AG10803 (cell line): ENCODE measurements at regions not wholly inside any gene's neighbourhood (a gene's known extent, or its start where the extent isn't known, plus 50 kb on each side); places are given as distances from the start of the nearest gene placed in this dataset.

ENCODE experiments used
- DNase-seq: peaks from one replicate; pipeline ENCODE4 v3.0.0; 2010; ENCODE audit warnings: low read depth
- H3K4me3 ChIP-seq: 2 replicates; pipeline ENCODE4 v1.5.1; 2011; ENCODE audit warnings: mild to moderate bottlenecking, low read length, control low read depth
- TF ChIP-seq, protein P1 (sequence below): conservative IDR thresholded peaks from 2 replicates; pipeline ENCODE4 v1.5.1; 2011; ENCODE audit warnings: mild to moderate bottlenecking, low read length, control low read depth, inconsistent platforms

DNA sequence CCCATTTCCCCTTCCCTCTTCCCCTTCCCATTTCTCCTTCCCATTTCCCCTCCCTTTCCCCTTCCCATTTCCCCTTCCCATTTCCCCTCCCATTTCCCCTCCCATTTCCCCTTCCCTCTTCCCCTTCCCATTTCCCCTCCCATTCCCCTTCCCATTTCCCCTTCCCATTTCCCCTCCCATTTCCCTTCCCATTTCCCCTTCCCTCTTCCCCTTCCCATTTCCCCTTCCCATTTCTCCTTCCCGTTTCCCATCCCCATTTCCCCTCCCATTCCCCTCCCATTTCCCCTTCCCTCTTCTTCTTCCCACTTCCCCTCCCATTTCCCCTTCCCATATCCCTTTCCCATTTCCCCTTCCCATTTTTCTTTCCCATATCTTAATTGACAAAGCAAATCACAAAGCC, 109.0 kb downstream of the OLFM1 start:
- no peak for DNase-seq
- no peak overlapping the region for H3K4me3 ChIP-seq
- TF ChIP-seq, protein P1, sequence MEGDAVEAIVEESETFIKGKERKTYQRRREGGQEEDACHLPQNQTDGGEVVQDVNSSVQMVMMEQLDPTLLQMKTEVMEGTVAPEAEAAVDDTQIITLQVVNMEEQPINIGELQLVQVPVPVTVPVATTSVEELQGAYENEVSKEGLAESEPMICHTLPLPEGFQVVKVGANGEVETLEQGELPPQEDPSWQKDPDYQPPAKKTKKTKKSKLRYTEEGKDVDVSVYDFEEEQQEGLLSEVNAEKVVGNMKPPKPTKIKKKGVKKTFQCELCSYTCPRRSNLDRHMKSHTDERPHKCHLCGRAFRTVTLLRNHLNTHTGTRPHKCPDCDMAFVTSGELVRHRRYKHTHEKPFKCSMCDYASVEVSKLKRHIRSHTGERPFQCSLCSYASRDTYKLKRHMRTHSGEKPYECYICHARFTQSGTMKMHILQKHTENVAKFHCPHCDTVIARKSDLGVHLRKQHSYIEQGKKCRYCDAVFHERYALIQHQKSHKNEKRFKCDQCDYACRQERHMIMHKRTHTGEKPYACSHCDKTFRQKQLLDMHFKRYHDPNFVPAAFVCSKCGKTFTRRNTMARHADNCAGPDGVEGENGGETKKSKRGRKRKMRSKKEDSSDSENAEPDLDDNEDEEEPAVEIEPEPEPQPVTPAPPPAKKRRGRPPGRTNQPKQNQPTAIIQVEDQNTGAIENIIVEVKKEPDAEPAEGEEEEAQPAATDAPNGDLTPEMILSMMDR: no peak

DNA sequence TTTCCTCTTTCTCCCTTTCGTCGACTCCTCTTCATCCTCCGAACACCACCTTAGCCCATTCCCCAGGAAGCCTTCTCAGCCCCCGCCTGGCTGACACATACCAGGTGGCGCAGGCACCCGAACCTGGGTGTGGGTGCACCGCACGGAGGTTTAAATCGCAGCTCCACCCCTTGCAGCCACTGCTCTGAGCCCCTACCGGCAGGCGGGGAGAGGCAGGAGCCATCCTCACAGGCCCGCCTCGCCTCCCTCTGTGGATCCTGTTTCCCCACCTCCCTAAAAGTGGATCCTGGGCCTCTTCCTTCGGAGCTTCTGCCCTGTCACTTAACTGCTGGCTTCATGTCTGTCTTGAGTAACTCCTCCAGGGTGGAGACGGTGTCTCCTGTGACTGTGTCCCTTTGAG, 110.7 kb downstream of the OLFM1 start:
- no peak overlapping the region for H3K4me3 ChIP-seq
- TF ChIP-seq, protein P1: no peak
- no peak for DNase-seq

DNA sequence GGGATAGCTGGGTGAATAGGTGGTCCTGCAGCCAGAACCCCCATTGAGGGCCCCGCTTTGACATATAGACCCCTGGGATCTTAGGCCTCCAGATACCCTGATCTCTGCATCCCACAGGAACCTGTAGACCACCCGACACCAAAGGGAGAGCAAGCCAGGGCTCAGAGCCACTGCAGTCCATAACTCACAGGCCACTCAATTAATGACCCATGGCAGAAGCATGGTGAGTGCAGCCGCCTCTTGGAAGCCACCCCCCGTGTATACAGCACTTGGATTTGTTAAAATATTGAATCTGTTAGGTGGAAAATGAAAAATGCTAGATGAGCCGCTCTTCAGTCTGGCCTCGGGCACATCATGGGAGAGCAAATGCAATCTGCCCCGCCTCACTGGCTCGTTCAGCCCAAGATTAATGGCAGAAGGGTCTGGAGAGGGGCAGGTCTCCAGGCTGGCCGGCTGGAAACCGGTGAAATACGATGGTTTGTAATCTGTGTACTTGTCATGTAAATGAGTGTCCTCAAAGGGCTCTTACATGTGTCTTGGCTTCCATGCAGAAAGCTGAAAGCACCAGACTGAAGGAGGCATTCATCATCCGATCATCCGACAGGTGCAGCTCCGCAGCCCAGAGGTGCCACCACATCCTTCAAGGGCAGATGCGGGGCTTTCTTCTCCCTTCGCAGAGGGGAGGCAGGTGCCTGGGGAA, 111.3 kb downstream of the OLFM1 start:
- no peak for DNase-seq
- TF ChIP-seq, protein P1: no peak
- no peak overlapping the region for H3K4me3 ChIP-seq

DNA sequence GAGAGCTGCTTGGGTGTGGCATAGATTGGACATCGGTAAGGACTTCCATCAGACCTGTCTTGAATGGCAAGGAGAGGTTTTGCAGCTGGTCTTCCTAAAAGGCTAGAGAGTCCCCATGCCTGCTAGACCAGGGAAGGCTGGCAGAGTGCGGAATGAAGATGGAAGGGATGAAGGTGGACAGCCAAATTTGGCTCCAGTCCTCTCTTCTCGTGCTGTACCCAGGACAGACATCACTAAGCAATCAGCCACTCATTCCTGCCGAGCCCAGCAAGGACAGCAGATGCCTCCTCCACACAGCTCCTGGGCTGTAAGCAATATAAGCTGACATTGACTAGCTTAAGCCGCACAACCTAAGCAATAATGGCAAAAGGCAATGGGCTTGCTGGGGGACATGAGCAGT, 112.0 kb downstream of the OLFM1 start:
- DNase-seq: no peak
- H3K4me3 ChIP-seq: no peak overlapping the region
- TF ChIP-seq, protein P1: no peak

DNA sequence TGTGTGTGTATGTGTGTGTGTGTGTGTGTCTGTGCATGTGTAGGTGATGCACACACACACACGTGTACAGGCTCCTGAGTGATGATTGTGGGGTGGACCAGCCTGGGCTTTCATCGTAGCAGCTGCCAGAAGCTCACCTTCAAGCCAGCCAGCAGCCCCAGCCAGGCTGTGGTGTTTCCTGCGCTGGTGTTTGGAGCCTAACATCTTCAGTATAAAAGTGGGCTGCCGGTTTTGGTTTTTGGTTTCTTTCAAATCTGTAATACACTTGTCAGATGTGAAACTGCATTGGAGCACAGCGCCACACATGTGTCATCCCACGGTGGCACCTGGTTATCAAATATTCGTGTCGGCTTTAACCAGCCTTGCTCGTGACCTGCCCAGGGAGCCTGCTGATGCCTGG, 114.2 kb downstream of the OLFM1 start:
- H3K4me3 ChIP-seq: no peak overlapping the region
- DNase-seq: no peak
- TF ChIP-seq, protein P1: no peak

DNA sequence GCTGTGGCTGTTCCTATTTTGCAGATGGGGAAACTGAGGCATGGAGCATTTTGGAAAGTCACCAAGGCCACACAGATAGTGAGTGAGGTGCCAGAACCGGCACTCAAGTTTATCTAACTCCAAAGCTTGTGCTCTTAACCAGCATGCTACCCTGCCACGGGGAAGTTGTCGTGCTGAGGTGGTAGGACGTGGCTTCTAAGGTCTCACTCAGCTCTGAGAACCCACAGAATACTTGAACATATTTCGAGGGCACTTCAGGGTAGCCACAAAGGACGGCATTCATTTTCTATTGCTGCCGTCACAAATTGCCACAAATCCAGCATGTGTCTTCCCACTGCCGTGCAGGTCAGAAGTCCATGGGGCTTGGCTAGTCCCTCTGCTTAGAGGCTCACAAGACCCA, 116.7 kb downstream of the OLFM1 start:
- DNase-seq: no peak
- H3K4me3 ChIP-seq: no peak overlapping the region
- TF ChIP-seq, protein P1: no peak

DNA sequence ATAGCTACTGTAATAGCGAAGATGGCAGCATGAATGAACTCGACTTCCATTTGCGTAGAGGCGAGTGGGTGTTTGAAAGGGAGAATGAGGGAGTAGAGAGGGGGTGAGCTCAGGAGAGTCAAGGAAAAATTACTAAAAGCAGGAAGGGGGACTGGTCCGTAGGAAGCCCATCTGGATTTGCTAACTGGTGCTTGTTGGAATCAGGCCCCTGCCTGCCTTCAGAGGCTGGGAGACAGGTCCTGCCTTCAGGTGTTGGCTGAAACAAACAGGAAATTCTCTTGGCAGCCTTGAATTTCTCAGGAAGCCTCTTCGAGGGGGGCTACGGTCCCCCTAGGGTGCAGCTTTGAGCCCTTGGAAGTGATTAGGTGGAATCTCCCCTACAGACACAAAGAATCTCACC, 121.7 kb downstream of the OLFM1 start:
- no peak overlapping the region for H3K4me3 ChIP-seq
- TF ChIP-seq, protein P1: no peak
- no peak for DNase-seq
